GM18511 (cell line): ENCODE measurements at regions not wholly inside any gene's neighbourhood (a gene's known extent, or its start where the extent isn't known, plus 50 kb on each side); places are given as distances from the start of the nearest gene placed in this dataset.

Experiments
- ATAC-seq: cut with Tn5 transposase; IDR thresholded peaks from one replicate; pipeline ENCODE4 v1.9.1; 2021; ENCODE audit warnings: mild to moderate bottlenecking, moderate library complexity; ENCODE audit not compliant: unreplicated experiment

DNA sequence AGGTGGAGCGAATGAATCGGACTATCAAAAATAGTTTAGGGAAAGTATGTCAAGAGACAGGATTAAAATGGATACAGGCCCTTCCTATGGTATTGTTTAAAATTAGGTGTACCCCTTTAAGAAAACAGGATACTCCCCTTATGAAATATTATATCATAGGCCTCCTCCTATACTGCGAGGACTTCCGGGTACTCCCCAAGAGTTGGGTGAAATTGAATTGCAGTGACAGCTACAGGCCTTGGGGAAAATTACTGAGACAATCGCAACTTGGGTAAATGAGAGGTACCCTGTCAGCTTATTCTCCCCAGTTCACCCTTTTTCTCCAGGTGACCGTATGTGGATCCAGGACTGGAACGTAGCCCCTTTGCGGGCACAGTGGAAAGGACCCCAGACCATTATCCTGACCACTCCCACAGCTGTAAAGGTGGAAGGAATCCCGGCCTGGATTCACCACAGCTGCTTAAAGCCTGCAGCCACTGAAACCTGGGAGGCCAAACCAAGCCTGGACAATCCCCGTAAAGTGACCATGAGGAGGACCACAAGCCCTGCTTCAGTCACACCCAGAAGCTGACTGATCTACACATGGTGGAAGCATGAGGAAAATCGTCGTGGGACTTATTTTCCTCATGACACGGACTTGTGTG, 1138.1 kb downstream of the ARAP2 start:
- no peak for ATAC-seq

DNA sequence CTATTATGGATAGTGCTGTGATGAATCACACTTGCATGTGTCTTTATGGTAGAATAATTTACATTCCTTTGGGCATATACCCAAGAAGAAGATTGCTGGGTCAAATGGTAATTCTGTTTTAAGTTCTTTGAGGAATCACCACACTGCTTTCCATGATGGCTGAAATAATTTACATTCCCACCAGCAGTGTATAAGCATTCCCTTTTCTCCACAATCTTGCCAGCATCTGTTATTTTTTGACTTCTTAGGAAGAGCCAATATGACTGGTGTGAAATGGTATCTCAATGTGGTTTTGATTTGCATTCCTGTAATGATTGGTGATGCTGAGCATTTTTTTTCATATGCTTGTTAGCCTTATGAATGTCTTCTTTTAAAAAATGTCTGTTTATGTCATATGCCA, 1120.2 kb downstream of the ARAP2 start:
- no peak for ATAC-seq

- no peak for ATAC-seq
Observed at GRCh38 chr4:35125995-35126712, 1118.2 kb downstream of the ARAP2 start.

GRCh38 chr4:35138449-35138848, 1105.9 kb downstream of the ARAP2 start:
- no peak for ATAC-seq

- no peak for ATAC-seq
Observed at GRCh38 chr4:35147761-35148160, 1096.6 kb downstream of the ARAP2 start.

GRCh38 chr4:35151816-35152572, 1092.3 kb downstream of the ARAP2 start:
- ATAC-seq = peak; percentile 73

DNA sequence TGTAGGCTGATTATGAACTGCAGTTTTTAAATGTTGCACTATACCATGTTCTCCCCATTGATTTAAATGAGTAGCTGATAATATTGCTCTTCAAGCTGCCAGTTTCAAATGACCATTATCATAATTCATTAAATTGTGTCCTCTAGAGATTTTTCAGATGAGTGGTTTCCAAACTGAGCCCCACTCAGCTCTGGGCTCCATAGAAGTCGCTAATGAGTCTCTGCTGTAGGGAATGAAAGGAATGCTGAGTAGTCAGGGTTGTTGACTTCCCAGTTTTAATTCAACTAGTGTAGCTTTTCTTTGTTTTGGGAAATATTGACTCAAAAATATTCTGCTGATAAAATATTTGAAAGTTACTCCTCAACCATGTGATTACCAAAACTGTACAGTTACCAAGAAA, 1081.1 kb downstream of the ARAP2 start:
- ATAC-seq = no peak

GRCh38 chr4:35164063-35164462, 1080.3 kb downstream of the ARAP2 start:
- ATAC-seq = peak; percentile 78

GRCh38 chr4:35166466-35166865, 1077.8 kb downstream of the ARAP2 start:
- no peak for ATAC-seq

DNA sequence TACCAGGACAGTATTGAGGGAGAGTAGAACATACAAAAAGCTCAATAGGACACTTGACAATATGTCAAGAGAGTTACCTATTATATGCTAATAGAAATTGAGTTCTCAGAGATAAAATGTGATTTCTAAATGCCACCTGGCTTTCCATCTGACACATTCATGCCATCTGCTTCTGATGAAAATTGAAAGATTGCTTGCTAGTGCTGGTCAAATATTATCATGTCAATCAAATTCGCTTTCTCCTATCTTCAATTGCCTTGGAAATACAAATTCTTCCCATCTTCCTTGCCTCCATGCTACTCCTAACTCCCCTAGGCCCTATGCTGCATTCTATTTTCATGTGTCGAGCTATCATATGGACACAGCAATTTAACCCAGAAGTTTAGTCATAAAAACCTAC, 1076.9 kb downstream of the ARAP2 start:
- ATAC-seq = no peak

GRCh38 chr4:35175487-35175886, 1068.8 kb downstream of the ARAP2 start:
- ATAC-seq = no peak

- ATAC-seq = no peak
Observed at GRCh38 chr4:35175894-35176293, 1068.4 kb downstream of the ARAP2 start.

GRCh38 chr4:35182451-35182850, 1061.9 kb downstream of the ARAP2 start:
- no peak for ATAC-seq

DNA sequence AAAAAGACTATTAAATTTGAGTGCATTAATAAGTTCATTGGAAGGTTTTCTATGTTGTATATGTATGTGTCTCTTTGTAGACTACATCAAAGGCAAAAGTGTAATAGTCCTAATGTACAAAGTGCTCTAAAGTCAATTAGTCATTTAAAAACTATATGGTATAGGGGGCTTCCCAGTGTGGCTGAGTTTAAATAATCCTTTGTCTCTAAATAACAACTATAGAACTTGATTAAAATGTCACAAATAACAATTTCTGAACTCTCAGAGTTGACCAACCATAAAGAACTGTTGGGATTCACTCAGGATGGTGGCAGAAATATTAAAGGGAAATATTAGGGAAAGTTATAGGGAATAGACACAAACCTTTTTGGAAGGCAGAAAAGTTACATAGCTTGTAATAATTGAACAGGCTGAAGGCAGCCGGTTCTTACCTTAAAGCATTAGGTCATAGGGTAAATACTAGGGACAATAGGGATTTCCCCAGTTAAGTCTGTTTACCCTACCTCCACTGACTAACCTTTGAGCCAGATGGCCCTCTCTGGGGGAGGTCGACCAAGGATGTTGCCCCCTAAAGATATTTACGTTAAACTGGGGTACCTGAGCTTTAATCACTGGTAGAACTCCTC, 1054.2 kb downstream of the ARAP2 start:
- ATAC-seq = no peak

GRCh38 chr4:35201403-35201802, 1042.9 kb downstream of the ARAP2 start:
- no peak for ATAC-seq

DNA sequence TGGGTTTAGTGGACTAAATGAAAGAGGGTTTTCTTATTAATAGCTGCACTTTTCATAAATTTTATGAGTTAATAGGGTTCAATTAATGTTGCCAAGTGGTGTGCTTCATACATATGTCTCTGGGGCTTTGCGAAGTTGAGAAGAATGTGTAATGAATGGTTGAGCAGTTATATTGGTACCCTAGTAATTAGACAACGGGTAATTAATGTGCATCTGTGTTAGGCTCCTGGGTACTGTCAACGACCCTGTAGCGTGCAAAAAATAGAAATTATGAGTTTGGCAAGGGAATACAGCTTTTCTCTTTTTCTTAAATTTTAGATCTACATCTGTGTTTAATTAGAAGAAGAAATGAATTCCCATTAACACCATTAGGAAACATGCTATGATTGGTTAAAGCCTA, 1027.7 kb downstream of the ARAP2 start:
- no peak for ATAC-seq

- no peak for ATAC-seq
Observed at GRCh38 chr4:35217331-35217730, 1027.0 kb downstream of the ARAP2 start.

DNA sequence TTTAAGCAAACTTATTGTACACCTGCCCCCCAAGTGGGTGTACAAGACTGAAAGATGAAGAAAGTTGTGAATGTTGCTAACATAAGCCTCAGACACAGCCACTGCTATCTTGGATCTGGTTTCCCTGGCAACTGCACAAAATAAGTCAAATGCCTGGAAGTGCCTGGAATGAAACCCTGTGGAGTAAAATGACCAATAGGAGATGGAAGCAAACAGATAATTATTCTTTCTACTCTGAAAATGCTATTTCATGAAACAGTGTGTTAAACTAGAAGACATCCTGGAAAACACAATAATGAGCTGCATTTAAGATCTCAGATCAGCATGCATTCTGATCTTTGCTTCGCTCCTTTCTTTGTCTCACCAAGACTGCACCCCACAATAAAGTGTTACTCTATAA, 1016.0 kb downstream of the ARAP2 start:
- ATAC-seq = no peak

DNA sequence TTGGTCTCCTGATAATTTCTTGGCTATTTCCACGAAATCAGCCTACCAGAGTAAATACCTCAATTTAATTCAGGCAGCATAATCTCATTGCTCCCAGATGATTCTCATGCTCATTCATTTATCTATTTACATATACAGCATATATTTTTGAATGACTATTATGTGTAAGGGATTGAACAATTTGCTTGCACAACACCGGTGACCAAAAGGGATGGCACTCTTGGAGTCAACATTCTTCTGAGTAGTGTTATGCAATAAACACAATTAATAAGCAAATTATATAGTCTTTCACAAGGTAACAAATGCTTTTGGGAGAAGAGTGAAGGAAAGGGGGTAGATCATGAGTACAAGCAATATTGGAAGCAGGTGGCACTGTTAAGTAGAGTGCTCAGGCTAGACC, 1015.3 kb downstream of the ARAP2 start:
- no peak for ATAC-seq

DNA sequence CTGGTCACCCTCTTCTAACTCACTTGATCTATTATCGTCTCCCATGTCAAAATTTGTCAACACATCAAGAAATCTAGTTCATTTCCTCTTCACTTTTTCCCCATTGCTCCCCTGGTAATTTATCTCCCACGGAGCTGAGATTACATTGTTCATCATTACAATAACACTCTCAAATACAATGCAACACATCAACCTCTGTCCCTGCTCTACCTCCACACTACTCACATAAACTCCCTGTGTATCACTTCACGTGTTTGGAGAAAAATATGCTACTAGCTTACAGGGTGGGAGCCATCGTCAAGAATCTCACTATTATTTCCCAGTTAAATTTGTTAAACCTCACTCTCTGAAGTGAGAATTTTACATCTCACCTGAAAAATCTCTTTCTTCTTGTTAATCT, 1006.4 kb downstream of the ARAP2 start:
- ATAC-seq = no peak

GRCh38 chr4:35238793-35239192, 1005.5 kb downstream of the ARAP2 start:
- ATAC-seq = no peak

GRCh38 chr4:35246493-35246892, 997.8 kb downstream of the ARAP2 start:
- ATAC-seq = no peak
